ENCODE measurements at regions not wholly inside any gene's neighbourhood (a gene's known extent, or its start where the extent isn't known, plus 50 kb on each side); places are given as distances from the start of the nearest gene placed in this dataset.

DNA sequence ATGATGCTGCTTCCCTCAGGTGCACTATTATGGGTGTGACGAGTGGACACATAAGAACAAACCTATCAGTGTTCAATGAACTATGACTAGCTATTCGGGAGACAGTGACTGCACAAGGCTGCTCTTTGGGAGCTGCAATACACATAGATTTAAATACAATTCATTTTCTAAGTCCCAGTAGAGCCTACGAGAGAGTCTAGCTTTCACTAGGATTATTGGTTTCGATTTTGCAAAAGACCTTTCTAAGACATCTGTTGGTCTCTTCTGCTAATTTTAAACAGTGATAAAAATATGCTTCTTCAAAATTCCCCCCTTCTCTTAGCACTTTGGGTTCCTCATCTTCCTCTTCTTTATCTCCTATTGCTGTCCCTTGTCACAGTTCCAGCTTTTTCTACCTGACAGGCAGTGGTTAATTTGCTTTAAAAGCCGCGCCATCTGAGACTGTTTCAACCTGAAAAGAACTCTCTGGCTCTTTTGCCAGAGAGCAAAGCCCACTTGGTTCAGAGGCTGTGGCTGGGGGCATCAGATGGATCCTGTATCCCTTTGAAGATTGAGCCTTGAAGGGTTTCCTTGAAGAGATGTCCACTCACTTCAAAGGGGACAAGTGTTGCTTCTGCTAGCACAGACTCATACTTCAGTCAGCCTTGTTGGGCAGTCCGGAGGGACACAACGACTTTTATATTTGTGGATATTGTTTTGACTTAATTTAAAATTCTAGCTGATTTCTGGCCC lies 241.5 kb downstream of the MAN2A1 start:
- no peak overlapping the region for H4K5ac ChIP-seq (ENCODE audit: low read depth, low read length)
- no peaks in the 10 kb centered on the region for H4K20me1 ChIP-seq (ENCODE audit: insufficient read depth, low read length)
- no peak overlapping the region for H3K23ac ChIP-seq (ENCODE audit: low read depth, low read length)
- peaks cover 2% of the 10 kb centered on the region; the same call in 1 of the 2 replicates for H3K4me1 ChIP-seq (ENCODE audit: control insufficient read depth, insufficient read depth, low read length)
- POLR2A ChIA-PET (ENCODE audit: unreplicated experiment): no interaction called here
- intact Hi-C loops (cut with micrococcal nuclease): no loop called here
- H3K36me3 ChIP-seq (ENCODE audit: control insufficient read depth, insufficient read depth, low read length): no peaks in the 10 kb centered on the region
- no peak overlapping the region for H3K4ac ChIP-seq (ENCODE audit: low read depth, low read length)
- no peak overlapping the region for H3K27ac ChIP-seq (ENCODE audit: insufficient read depth, low read length)
- H3K4me2 ChIP-seq (ENCODE audit: low read depth, low read length): no peak overlapping the region
- TF ChIP-seq FOS (IDR thresholded peaks at IDR 0.05; ENCODE audit: low read depth, low read length) (no peak), BHLHE40 (IDR thresholded peaks at IDR 0.05; ENCODE audit: low read depth, low read length) (no peak), CEBPB (IDR thresholded peaks at IDR 0.05; ENCODE audit: low read depth, low read length) (no peak), RCOR1 (IDR thresholded peaks at IDR 0.05; ENCODE audit: insufficient replicate concordance, low read length) (no peak), NFE2L2 (IDR thresholded peaks at IDR 0.05; ENCODE audit: low read depth, low read length) (no peak), POLR2A (IDR thresholded peaks at IDR 0.05; ENCODE audit: low read depth, low read length) (no peak), MXI1 (IDR thresholded peaks at IDR 0.05; ENCODE audit: borderline replicate concordance, low read depth, low read length) (no peak), CHD1 (IDR thresholded peaks at IDR 0.05; ENCODE audit: low read depth, low read length) (no peak), RFX5 (IDR thresholded peaks at IDR 0.05; ENCODE audit: low read depth, low read length) (no peak), MAFK (IDR thresholded peaks at IDR 0.05; ENCODE audit: low read depth, low read length) (no peak), SMC3 (IDR thresholded peaks at IDR 0.05; ENCODE audit: low read depth, low read length) (no peak), RAD21 (IDR thresholded peaks at IDR 0.05; ENCODE audit: low read length) (no peak), MAZ (IDR thresholded peaks at IDR 0.05; ENCODE audit: borderline replicate concordance, low read depth, low read length) (no peak)
- TF ChIP-seq, protein P1, sequence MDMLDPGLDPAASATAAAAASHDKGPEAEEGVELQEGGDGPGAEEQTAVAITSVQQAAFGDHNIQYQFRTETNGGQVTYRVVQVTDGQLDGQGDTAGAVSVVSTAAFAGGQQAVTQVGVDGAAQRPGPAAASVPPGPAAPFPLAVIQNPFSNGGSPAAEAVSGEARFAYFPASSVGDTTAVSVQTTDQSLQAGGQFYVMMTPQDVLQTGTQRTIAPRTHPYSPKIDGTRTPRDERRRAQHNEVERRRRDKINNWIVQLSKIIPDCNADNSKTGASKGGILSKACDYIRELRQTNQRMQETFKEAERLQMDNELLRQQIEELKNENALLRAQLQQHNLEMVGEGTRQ (IDR thresholded peaks at IDR 0.05; ENCODE audit: low read depth, low read length): no peak
- TF ChIP-seq, protein P2, sequence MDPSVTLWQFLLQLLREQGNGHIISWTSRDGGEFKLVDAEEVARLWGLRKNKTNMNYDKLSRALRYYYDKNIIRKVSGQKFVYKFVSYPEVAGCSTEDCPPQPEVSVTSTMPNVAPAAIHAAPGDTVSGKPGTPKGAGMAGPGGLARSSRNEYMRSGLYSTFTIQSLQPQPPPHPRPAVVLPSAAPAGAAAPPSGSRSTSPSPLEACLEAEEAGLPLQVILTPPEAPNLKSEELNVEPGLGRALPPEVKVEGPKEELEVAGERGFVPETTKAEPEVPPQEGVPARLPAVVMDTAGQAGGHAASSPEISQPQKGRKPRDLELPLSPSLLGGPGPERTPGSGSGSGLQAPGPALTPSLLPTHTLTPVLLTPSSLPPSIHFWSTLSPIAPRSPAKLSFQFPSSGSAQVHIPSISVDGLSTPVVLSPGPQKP (IDR thresholded peaks at IDR 0.05; ENCODE audit: borderline replicate concordance, low read depth, low read length): no peak
- H2BK20ac ChIP-seq (ENCODE audit: low read depth, low read length): no peak overlapping the region
- H2AK5ac ChIP-seq (ENCODE audit: low read depth, low read length): no peak overlapping the region
- H2AK9ac ChIP-seq (replicated peaks; ENCODE audit: low read depth, low read length, poor library complexity): no peak overlapping the region
- no peak overlapping the region for H4K91ac ChIP-seq (ENCODE audit: insufficient read depth, low read depth, low read length)
- no peak overlapping the region for H2BK15ac ChIP-seq (ENCODE audit: low read depth, low read length)
- no peak overlapping the region for H3K18ac ChIP-seq (ENCODE audit: low read depth, low read length)
- no peak overlapping the region for H3K4me3 ChIP-seq (ENCODE audit: insufficient read depth, low read depth, low read length)
- H3K9me3 ChIP-seq (ENCODE audit: control insufficient read depth, insufficient read depth, low read length): no peaks in the 10 kb centered on the region
- no CpG with 5 or more reads among the region's 8 CpGs for WGBS, 2 experiments (ENCODE audit: extremely low coverage in 2 of 2, insufficient read length in 1 of 2)
- dilution Hi-C loops (cut with HindIII; ENCODE audit: low sequenced_read_pairs, unreplicated experiment): no loop called here
- H3K9ac ChIP-seq (ENCODE audit: low read depth, low read length): no peak overlapping the region
- DNase-seq (no peak), ATAC-seq (ENCODE audit: low read depth) (no peak)
- H3K14ac ChIP-seq (replicated peaks; ENCODE audit: low read depth, low read length): no peak overlapping the region
- no peaks in the 10 kb centered on the region for H3K9me1 ChIP-seq (ENCODE audit: insufficient read depth, low read length)
- H3K56ac ChIP-seq (ENCODE audit: extremely low read depth, insufficient read depth, low read length): no peak overlapping the region
- no peak overlapping the region for H2BK120ac ChIP-seq (ENCODE audit: low read depth, low read length)
- no peaks in the 10 kb centered on the region for H3K27me3 ChIP-seq (ENCODE audit: control insufficient read depth, insufficient read depth, low read length)
- no peak overlapping the region for H4K8ac ChIP-seq (ENCODE audit: low read depth in 2 of 2, low read length in 2 of 2)
- in situ Hi-C loops (cut with MboI; ENCODE audit: low sequenced_read_pairs): no loop called here
- H3K79me1 ChIP-seq (ENCODE audit: low read depth in 1 of 2, low read length in 2 of 2): no peaks in the 10 kb centered on the region
- H2AFZ ChIP-seq (replicated peaks; ENCODE audit: low read length, poor library complexity): no peak overlapping the region
- no peak overlapping the region for H2BK5ac ChIP-seq (ENCODE audit: low read depth, low read length, poor library complexity, severe bottlenecking)
- CTCF ChIA-PET: interaction anchor here (1.3 kb wide), 1 partner anchor 9 kb away, joined by 3 read pairs; no protein-coding TSS in a partner anchor
- BruUV-seq (replicated peaks): no TSS peak

All from IMR-90 (cell line).